Activated CD8-positive, alpha-beta memory T cell treated with anti-CD3 and anti-CD28 coated beads, Interleukin-2, amount 10 ng/mL, durations not matched to agents 7 days and 5 days (primary cell): ENCODE measurements at regions not wholly inside any gene's neighbourhood (a gene's known extent, or its start where the extent isn't known, plus 50 kb on each side); places are given as distances from the start of the nearest gene placed in this dataset.

Source experiments
- ATAC-seq: fragments of 150-1000 bp; cut with Tn5 transposase; one replicate; pipeline ENCODE4 v1.10.0; 2021; ENCODE audit warnings: moderate library complexity
- CTCF ChIA-PET: fragments of 350-600 bp; sonication (Branson Sonifier 250); formaldehyde crosslinking; loops from one replicate; lab custom pipeline; 2021; ENCODE audit warnings: antibody characterized with exemption; lab: Charles Lee
- DNase-seq: peaks from one replicate; pipeline ENCODE4 v3.0.0-alpha.2; 2020
- H3K27ac Mint-ChIP-seq: one replicate; pipeline ENCODE4 v1.8.0; 2021; ENCODE audit warnings: mild to moderate bottlenecking, mixed read lengths
- H3K27me3 Mint-ChIP-seq: one replicate; pipeline ENCODE4 v1.8.0; 2021; ENCODE audit warnings: mixed read lengths
- H3K36me3 Mint-ChIP-seq: one replicate; pipeline ENCODE4 v1.8.0; 2021; ENCODE audit warnings: mild to moderate bottlenecking, mixed read lengths
- H3K4me1 Mint-ChIP-seq: one replicate; pipeline ENCODE4 v1.8.0; 2021; ENCODE audit warnings: mixed read lengths
- H3K4me3 Mint-ChIP-seq: one replicate; pipeline ENCODE4 v1.8.0; 2021; ENCODE audit warnings: mild to moderate bottlenecking, moderate library complexity, mixed read lengths
- H3K9me3 Mint-ChIP-seq: one replicate; pipeline ENCODE4 v1.8.0; 2022; ENCODE audit warnings: low read depth, mixed read lengths

- H3K27ac Mint-ChIP-seq: no peak overlapping the region
- no peak overlapping the region for H3K4me3 Mint-ChIP-seq
- no peaks in the 10 kb centered on the region for H3K4me1 Mint-ChIP-seq
- no peaks in the 10 kb centered on the region for H3K27me3 Mint-ChIP-seq
- no peaks in the 10 kb centered on the region for H3K36me3 Mint-ChIP-seq
- CTCF ChIA-PET: no interaction called here
- ATAC-seq (no peak), DNase-seq (no peak)
- H3K9me3 Mint-ChIP-seq: no peaks in the 10 kb centered on the region
These were observed 458.3 kb upstream of the ARRDC3 start for GRCh38 chr5:91841423-91841822.

DNA sequence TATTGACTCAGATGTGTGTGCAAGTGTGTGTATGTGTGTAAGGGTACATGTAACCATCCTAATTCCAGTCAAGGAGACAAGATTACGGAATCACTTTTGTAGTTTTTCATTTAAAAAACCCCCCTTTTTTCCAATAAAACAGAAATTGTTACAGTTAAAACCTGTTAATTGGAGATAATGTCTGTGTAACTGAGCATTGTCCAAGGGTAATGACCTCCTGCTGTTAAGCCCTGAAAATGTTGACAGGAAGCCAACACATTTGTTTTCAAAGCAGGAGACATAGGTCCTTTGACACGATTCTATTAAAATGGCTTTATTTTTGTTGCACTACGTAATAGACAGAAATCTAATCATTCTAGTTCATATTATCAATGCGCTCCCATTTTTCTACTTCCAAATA lies 457.3 kb upstream of the ARRDC3 start:
- Mint-ChIP-seq H3K9me3 (no peaks in the 10 kb centered on the region), H3K27me3 (no peaks in the 10 kb centered on the region), H3K27ac (no peak overlapping the region), H3K36me3 (no peaks in the 10 kb centered on the region), H3K4me3 (no peak overlapping the region), H3K4me1 (no peaks in the 10 kb centered on the region)
- CTCF ChIA-PET: no interaction called here
- DNase-seq (no peak), ATAC-seq (no peak)

DNA sequence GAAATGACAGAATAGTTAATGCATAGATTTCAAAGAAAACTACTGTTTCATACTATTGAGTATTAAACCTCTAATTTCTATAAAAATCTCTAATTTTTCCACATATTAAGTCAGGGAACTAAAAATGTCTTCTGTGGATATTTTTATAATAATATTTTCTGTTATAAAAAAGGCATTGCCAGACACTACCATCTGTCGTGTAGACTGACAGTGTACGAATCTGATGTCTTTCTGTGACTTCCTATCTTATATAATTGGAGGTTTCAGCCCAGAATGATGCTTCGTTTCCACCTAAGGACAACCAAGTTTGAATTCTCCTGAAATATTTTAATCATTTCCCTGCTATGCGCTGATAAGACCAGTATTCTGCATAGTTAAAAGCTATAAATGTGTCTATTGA lies 456.6 kb upstream of the ARRDC3 start:
- Mint-ChIP-seq H3K27me3 (no peaks in the 10 kb centered on the region), H3K27ac (no peak overlapping the region), H3K9me3 (no peaks in the 10 kb centered on the region), H3K36me3 (no peaks in the 10 kb centered on the region), H3K4me3 (no peak overlapping the region), H3K4me1 (no peaks in the 10 kb centered on the region)
- DNase-seq (no peak), ATAC-seq (no peak)
- CTCF ChIA-PET: no interaction called here

- Mint-ChIP-seq H3K36me3 (no peaks in the 10 kb centered on the region), H3K27me3 (no peaks in the 10 kb centered on the region), H3K27ac (no peak overlapping the region), H3K4me3 (no peak overlapping the region), H3K4me1 (no peaks in the 10 kb centered on the region), H3K9me3 (no peaks in the 10 kb centered on the region)
- CTCF ChIA-PET: no interaction called here
- no peak for DNase-seq
- ATAC-seq: no peak
These were observed 456.1 kb upstream of the ARRDC3 start for GRCh38 chr5:91839233-91839632.

DNA sequence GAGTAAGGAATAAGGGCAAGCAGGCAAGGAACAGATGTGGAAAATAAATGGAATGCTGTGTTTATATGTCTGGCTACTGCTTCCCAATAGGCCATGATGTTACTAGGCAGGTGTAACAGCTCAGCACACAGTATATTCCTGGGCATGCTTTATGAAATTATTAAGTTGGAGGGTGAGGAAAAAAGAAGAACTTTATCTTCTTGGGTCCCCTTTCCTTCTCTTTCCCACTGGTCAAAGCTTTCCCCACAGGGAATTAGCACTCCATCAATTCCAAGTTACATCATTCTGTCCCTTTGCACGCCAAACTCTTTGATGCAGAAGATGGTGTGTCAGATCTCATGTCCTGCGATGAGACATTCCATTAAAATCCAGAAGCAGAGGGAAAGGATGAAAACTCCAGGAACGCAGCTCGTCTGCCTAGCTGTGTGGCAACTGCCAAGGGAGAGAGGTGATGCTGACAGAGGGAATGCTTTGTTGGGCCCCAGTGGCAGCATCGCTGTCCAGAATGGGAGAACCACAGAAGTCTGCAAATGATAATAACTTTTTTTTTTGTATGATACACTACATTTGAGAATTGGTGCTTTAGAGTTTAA lies 447.3 kb upstream of the ARRDC3 start:
- DNase-seq (no peak), ATAC-seq (no peak)
- CTCF ChIA-PET: no interaction called here
- no peak overlapping the region for H3K4me3 Mint-ChIP-seq
- H3K27me3 Mint-ChIP-seq: no peaks in the 10 kb centered on the region
- no peaks in the 10 kb centered on the region for H3K9me3 Mint-ChIP-seq
- no peaks in the 10 kb centered on the region for H3K36me3 Mint-ChIP-seq
- H3K4me1 Mint-ChIP-seq: no peaks in the 10 kb centered on the region
- H3K27ac Mint-ChIP-seq: no peak overlapping the region

GRCh38 chr5:91825618-91826017 lies 442.5 kb upstream of the ARRDC3 start:
- peaks cover 2% of the 10 kb centered on the region for H3K9me3 Mint-ChIP-seq
- CTCF ChIA-PET: no interaction called here

GRCh38 chr5:91824406-91824805 lies 441.3 kb upstream of the ARRDC3 start:
- no peaks in the 10 kb centered on the region for H3K4me1 Mint-ChIP-seq
- CTCF ChIA-PET: no interaction called here
- H3K36me3 Mint-ChIP-seq: no peaks in the 10 kb centered on the region
- H3K4me3 Mint-ChIP-seq: no peak overlapping the region
- no peaks in the 10 kb centered on the region for H3K27me3 Mint-ChIP-seq
- no peak overlapping the region for H3K27ac Mint-ChIP-seq
- DNase-seq (no peak), ATAC-seq (no peak)
- H3K9me3 Mint-ChIP-seq: peaks cover 2% of the 10 kb centered on the region

More at GRCh38 chr5:91825618-91826017, 442.5 kb upstream of the ARRDC3 start:
- H3K27me3 Mint-ChIP-seq: no peaks in the 10 kb centered on the region
- H3K4me3 Mint-ChIP-seq: no peak overlapping the region
- ATAC-seq: no peak
- no peak for DNase-seq
- H3K27ac Mint-ChIP-seq: no peak overlapping the region
- no peaks in the 10 kb centered on the region for H3K36me3 Mint-ChIP-seq
- H3K4me1 Mint-ChIP-seq: no peaks in the 10 kb centered on the region

DNA sequence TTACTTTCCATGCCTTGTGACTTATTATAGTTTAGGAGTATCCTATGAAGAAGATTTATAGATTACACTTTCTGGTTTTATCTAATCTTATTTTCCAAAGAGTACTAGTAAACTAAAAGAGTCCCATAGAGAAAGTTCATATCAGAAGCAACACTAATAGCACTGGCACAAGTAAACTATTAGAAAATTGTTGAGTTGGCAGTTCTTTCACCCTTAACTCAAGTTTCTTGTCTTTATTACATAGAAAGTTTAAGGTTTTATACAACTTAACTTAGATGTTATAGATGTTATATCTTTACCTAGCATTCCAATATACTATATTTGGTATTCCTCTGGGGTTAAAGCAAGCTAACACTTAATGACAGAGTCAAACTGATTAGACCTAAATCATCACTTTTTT lies 437.8 kb upstream of the ARRDC3 start:
- H3K27ac Mint-ChIP-seq: no peak overlapping the region
- no peaks in the 10 kb centered on the region for H3K27me3 Mint-ChIP-seq
- no peaks in the 10 kb centered on the region for H3K36me3 Mint-ChIP-seq
- H3K4me1 Mint-ChIP-seq: no peaks in the 10 kb centered on the region
- ATAC-seq (no peak), DNase-seq (no peak)
- H3K4me3 Mint-ChIP-seq: no peak overlapping the region
- CTCF ChIA-PET: no interaction called here
- peaks cover 2% of the 10 kb centered on the region for H3K9me3 Mint-ChIP-seq

DNA sequence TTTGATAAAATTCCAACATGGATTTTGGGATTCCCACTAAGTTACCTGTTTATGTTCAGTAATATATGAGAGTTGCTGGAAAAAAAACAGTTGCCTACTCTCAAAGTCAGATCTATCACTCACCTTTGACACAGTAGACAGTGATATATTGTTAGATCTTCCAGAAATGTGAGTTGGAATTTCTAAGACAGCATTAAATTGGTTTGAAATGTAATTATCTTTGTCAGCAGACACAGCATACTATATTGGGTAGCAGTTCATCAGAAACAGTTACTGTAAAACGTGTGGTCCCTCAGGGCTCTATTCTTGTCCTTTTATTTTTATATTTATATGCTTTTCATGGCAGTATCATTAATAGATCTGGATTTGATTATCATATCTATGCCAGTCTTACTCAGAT lies 433.6 kb upstream of the ARRDC3 start:
- CTCF ChIA-PET: no interaction called here
- H3K4me3 Mint-ChIP-seq: no peak overlapping the region

DNA sequence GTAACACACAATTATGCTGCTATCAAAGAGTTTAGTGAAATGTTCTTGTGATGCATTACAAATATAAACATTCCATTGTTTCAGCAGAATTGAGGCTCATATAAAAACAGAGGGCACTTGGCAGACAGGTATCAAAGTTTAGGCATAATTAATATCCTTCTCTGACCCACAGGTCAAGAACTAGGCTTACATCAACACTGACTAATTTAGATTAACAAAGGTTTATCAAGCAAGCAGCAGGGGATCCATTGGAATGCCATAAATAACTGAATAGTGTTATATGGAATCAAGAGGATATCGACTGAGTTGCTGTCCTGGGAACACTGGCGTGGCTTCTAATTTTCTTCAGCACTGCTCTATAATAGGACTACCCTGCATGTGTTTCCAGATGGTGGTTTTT lies 414.5 kb upstream of the ARRDC3 start:
- Mint-ChIP-seq H3K36me3 (no peaks in the 10 kb centered on the region), H3K4me3 (no peak overlapping the region), H3K27me3 (no peaks in the 10 kb centered on the region), H3K4me1 (no peaks in the 10 kb centered on the region), H3K27ac (no peak overlapping the region), H3K9me3 (peaks cover 2% of the 10 kb centered on the region)
- no peak for ATAC-seq
- no peak for DNase-seq
- CTCF ChIA-PET: no interaction called here

More for the DNA sequence above, 433.6 kb upstream of the ARRDC3 start:
- ATAC-seq (no peak), DNase-seq (no peak)
- H3K27ac Mint-ChIP-seq: no peak overlapping the region
- H3K9me3 Mint-ChIP-seq: no peaks in the 10 kb centered on the region
- no peaks in the 10 kb centered on the region for H3K36me3 Mint-ChIP-seq
- no peaks in the 10 kb centered on the region for H3K27me3 Mint-ChIP-seq
- H3K4me1 Mint-ChIP-seq: no peaks in the 10 kb centered on the region

GRCh38 chr5:91794856-91795548 lies 411.9 kb upstream of the ARRDC3 start:
- no peaks in the 10 kb centered on the region for H3K27me3 Mint-ChIP-seq
- CTCF ChIA-PET: no interaction called here
- ATAC-seq (no peak), DNase-seq (no peak)
- peaks cover 2% of the 10 kb centered on the region for H3K9me3 Mint-ChIP-seq
- H3K4me1 Mint-ChIP-seq: no peaks in the 10 kb centered on the region
- H3K36me3 Mint-ChIP-seq: no peaks in the 10 kb centered on the region
- no peak overlapping the region for H3K4me3 Mint-ChIP-seq
- H3K27ac Mint-ChIP-seq: no peak overlapping the region

- no peaks in the 10 kb centered on the region for H3K4me1 Mint-ChIP-seq
- H3K9me3 Mint-ChIP-seq: peaks cover 2% of the 10 kb centered on the region
- no peak for DNase-seq
- H3K4me3 Mint-ChIP-seq: no peak overlapping the region
- no peak overlapping the region for H3K27ac Mint-ChIP-seq
- H3K27me3 Mint-ChIP-seq: no peaks in the 10 kb centered on the region
- no peak for ATAC-seq
- CTCF ChIA-PET: no interaction called here
- no peaks in the 10 kb centered on the region for H3K36me3 Mint-ChIP-seq
These were observed 411.3 kb upstream of the ARRDC3 start for GRCh38 chr5:91794455-91794854.

GRCh38 chr5:91787718-91788117 lies 404.6 kb upstream of the ARRDC3 start:
- ATAC-seq: no peak
- no peak overlapping the region for H3K27ac Mint-ChIP-seq
- H3K4me3 Mint-ChIP-seq: no peak overlapping the region
- H3K9me3 Mint-ChIP-seq: peaks cover 2% of the 10 kb centered on the region
- no peak for DNase-seq
- CTCF ChIA-PET: no interaction called here
- no peaks in the 10 kb centered on the region for H3K36me3 Mint-ChIP-seq
- no peaks in the 10 kb centered on the region for H3K27me3 Mint-ChIP-seq
- no peaks in the 10 kb centered on the region for H3K4me1 Mint-ChIP-seq

GRCh38 chr5:91777671-91778070 lies 394.6 kb upstream of the ARRDC3 start:
- H3K4me3 Mint-ChIP-seq: no peak overlapping the region
- H3K9me3 Mint-ChIP-seq: no peaks in the 10 kb centered on the region
- no peaks in the 10 kb centered on the region for H3K36me3 Mint-ChIP-seq
- H3K4me1 Mint-ChIP-seq: no peaks in the 10 kb centered on the region
- no peaks in the 10 kb centered on the region for H3K27me3 Mint-ChIP-seq
- no peak for DNase-seq
- H3K27ac Mint-ChIP-seq: no peak overlapping the region
- CTCF ChIA-PET: no interaction called here
- ATAC-seq: no peak
